Memory B cell (primary cell): ENCODE measurements at regions not wholly inside any gene's neighbourhood (a gene's known extent, or its start where the extent isn't known, plus 50 kb on each side); places are given as distances from the start of the nearest gene placed in this dataset.

ENCODE experiments used
- ATAC-seq: fragments of 150-1000 bp; cut with Tn5 transposase; 2 replicates; pipeline ENCODE4 v1.10.0; 2021; ENCODE audit warnings: low read depth, mild to moderate bottlenecking, moderate library complexity
- DNase-seq, 2 donors: peaks; one replicate each; pipeline ENCODE4 v3.0.0; 2022; ENCODE audit warnings: low spot score in 2 of 2
- H3K27ac Mint-ChIP-seq: one replicate; pipeline ENCODE4 v1.8.0; 2022; ENCODE audit warnings: mild to moderate bottlenecking, moderate library complexity, mixed read lengths
- H3K27me3 Mint-ChIP-seq: one replicate; pipeline ENCODE4 v1.8.0; 2022; ENCODE audit warnings: mixed read lengths
- H3K36me3 Mint-ChIP-seq: one replicate; pipeline ENCODE4 v1.8.0; 2022; ENCODE audit warnings: mild to moderate bottlenecking, mixed read lengths
- H3K4me1 Mint-ChIP-seq: one replicate; pipeline ENCODE4 v1.8.0; 2022; ENCODE audit warnings: mixed read lengths
- H3K4me3 Mint-ChIP-seq: one replicate; pipeline ENCODE4 v1.8.0; 2022; ENCODE audit warnings: mild to moderate bottlenecking, moderate library complexity, mixed read lengths
- H3K9me3 Mint-ChIP-seq: one replicate; pipeline ENCODE4 v1.8.0; 2022; ENCODE audit warnings: mixed read lengths

DNA sequence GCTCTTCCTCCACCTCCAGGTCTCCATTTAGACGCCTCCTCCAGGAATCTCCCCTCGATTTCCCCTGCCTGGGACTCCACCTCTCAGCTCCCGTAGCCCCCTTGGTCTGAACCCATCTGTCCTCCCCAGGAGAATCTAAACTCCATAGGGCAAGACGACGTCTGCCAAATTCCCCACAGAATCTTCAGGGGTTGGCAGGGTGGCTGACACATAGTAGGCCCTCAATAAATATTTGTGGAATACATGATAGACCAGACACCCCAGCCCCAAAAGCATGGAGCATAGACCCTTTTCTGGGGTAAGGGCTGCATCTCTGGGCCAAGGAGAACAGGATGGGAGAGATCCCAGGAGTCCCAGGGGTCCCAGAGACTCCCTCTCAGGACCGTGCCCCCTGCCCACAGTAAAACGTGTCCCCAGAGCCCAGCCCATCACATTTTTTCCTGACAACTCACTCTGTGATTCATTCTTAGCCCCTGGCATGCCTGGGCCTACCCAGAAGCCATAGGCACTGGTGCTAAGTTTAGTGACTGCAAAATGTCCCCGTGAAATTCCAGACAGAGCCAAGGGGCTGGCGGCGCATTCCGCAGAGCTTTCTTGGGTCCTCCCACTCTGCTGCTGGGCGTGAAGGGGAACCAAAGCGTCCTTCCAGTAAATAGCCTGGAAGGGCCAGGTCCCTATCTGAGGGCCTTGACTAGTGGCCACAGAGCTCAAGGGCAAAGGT is 78.0 kb upstream of the SLC6A6 start:
- Mint-ChIP-seq H3K27me3 (peaks cover 9% of the 10 kb centered on the region), H3K9me3 (peaks cover 8% of the 10 kb centered on the region), H3K27ac (no peak overlapping the region), H3K36me3 (peaks cover 3% of the 10 kb centered on the region), H3K4me3 (no peak overlapping the region), H3K4me1 (peaks cover 1% of the 10 kb centered on the region)
- DNase-seq (no peak), ATAC-seq (no peak)

- no peak for DNase-seq
- no peak overlapping the region for H3K27ac Mint-ChIP-seq
- H3K4me3 Mint-ChIP-seq, result no peak overlapping the region
- peaks cover 4% of the 10 kb centered on the region for H3K9me3 Mint-ChIP-seq
- no peaks in the 10 kb centered on the region for H3K36me3 Mint-ChIP-seq
- ATAC-seq, result no peak
- H3K27me3 Mint-ChIP-seq, result peaks cover 13% of the 10 kb centered on the region
- peaks cover 3% of the 10 kb centered on the region for H3K4me1 Mint-ChIP-seq
These were observed 74.0 kb upstream of the SLC6A6 start for GRCh38 chr3:14328422-14328821.

DNA sequence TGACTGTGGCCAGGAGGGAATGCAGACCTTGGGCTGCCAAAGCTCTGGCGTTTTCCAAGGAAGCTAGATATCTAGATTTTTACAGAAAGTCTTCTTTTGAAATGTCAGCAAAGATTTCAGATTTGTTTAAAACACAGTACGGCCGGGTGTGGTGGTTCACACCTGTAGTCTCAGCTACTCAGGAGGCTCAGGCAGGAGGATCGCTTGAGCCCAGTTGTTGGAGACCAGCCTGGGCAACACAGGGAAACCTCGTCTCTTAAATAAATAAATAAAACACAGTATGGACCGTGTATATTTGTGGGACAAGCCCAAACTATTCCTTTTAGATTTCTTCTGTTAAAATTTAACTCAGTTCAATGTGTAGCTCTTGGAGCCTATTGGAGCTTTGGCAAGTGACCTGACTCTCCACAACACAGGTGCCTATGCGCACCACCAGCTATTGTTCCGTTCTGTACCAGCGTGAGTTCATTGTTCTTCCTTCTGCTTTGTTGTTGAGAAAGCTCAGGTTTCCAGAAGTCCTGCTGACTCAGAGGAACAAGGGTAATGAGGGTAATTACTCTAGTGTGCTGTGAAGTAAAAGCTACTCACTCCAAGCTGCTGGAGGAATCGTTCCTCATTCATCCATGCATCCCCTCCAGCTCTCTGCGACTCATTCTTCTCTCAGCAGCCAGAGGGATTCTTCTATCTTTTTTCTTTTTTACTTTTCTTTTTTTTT is 73.1 kb upstream of the SLC6A6 start:
- Mint-ChIP-seq H3K36me3 (no peaks in the 10 kb centered on the region), H3K4me3 (no peak overlapping the region), H3K27me3 (peaks cover 11% of the 10 kb centered on the region), H3K9me3 (peaks cover 4% of the 10 kb centered on the region), H3K4me1 (peaks cover 3% of the 10 kb centered on the region), H3K27ac (no peak overlapping the region)
- ATAC-seq, result no peak
- DNase-seq, result no peak

- Mint-ChIP-seq H3K4me1 (peaks cover 3% of the 10 kb centered on the region), H3K27me3 (peaks cover 13% of the 10 kb centered on the region), H3K4me3 (no peak overlapping the region), H3K9me3 (peaks cover 4% of the 10 kb centered on the region), H3K27ac (no peak overlapping the region), H3K36me3 (no peaks in the 10 kb centered on the region)
- no peak for DNase-seq
- no peak for ATAC-seq
These were observed 72.6 kb upstream of the SLC6A6 start for GRCh38 chr3:14329842-14330241.

GRCh38 chr3:14330508-14330907 is 71.9 kb upstream of the SLC6A6 start:
- Mint-ChIP-seq H3K4me1 (peaks cover 3% of the 10 kb centered on the region), H3K27me3 (peaks cover 10% of the 10 kb centered on the region), H3K27ac (no peak overlapping the region), H3K36me3 (no peaks in the 10 kb centered on the region), H3K4me3 (no peak overlapping the region), H3K9me3 (peaks cover 4% of the 10 kb centered on the region)
- no peak for ATAC-seq
- DNase-seq, result no peak

- Mint-ChIP-seq H3K4me3 (no peak overlapping the region), H3K27me3 (peaks cover 10% of the 10 kb centered on the region), H3K4me1 (peaks cover 3% of the 10 kb centered on the region), H3K9me3 (peaks cover 4% of the 10 kb centered on the region), H3K27ac (no peak overlapping the region), H3K36me3 (no peaks in the 10 kb centered on the region)
- ATAC-seq (no peak), DNase-seq (no peak)
These were observed 71.2 kb upstream of the SLC6A6 start for GRCh38 chr3:14331251-14331650.

DNA sequence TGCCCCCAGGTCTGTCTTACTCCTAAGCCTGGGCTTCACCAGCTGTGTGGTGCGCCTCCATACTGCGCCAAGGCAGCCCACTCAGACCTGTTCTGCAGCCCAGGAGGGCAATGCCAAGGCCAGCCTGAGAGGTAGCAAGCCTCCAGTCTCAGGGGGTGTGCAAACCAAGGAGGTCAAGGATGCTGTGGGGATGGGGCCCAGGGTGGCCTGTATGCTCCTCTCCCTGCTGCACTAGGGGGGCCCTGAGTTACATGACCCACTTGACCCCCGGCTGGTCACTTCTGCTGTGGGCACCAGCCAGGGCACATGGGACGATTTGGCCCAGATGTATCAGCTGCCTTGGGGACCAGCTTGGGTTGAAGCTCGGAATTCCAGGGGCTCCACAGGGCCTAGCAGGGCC is 70.0 kb upstream of the SLC6A6 start:
- ATAC-seq (no peak), DNase-seq (no peak)
- no peak overlapping the region for H3K4me3 Mint-ChIP-seq
- H3K4me1 Mint-ChIP-seq, result peaks cover 3% of the 10 kb centered on the region
- H3K36me3 Mint-ChIP-seq, result no peaks in the 10 kb centered on the region
- H3K9me3 Mint-ChIP-seq, result peaks cover 4% of the 10 kb centered on the region
- peaks cover 15% of the 10 kb centered on the region for H3K27me3 Mint-ChIP-seq
- no peak overlapping the region for H3K27ac Mint-ChIP-seq

DNA sequence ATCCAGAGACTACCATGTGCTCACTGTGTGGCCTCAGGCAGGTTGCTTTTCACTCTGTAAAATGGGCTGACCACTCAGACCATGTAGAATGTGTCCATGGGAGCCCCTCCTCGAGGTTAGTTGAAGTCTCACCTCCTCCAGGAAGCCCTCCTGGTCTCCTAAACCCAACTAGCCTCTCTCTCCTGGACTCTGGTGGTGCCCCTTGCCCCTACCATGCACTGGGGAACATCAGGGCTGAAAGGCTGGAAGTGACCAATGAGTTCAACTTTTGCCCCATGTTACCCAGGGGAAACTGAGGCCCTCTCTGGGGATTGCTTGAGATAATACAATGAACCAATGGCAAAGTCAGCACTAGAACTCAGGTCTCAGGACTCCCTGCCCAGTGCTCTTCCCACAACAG is 69.2 kb upstream of the SLC6A6 start:
- Mint-ChIP-seq H3K27ac (no peak overlapping the region), H3K4me3 (no peak overlapping the region), H3K9me3 (peaks cover 4% of the 10 kb centered on the region), H3K4me1 (peaks cover 3% of the 10 kb centered on the region), H3K27me3 (peaks cover 15% of the 10 kb centered on the region), H3K36me3 (no peaks in the 10 kb centered on the region)
- DNase-seq, result no peak
- ATAC-seq, result no peak

DNA sequence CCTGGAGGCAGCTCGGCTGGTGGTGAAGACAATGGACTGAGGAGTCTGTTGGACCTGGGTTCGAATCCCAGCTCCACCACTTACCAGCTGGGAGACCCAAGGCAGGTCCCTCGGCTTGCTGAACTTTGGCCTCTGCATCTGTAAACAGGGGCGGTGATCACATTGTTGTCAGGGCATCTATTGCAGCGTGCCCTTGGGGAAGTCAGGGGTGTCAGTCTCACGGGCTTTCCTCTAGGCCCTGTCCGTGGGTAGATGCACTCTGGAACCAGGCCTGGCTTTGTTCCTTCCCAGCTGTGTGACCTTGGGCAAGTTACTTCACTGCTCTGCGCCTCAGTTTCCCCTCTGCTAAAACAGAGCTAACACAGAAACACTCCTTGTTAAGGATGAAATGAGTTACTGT is 68.8 kb upstream of the SLC6A6 start:
- Mint-ChIP-seq H3K27me3 (peaks cover 11% of the 10 kb centered on the region), H3K4me1 (peaks cover 3% of the 10 kb centered on the region), H3K36me3 (no peaks in the 10 kb centered on the region), H3K4me3 (no peak overlapping the region), H3K27ac (no peak overlapping the region), H3K9me3 (peaks cover under 1% of the 10 kb centered on the region)
- ATAC-seq, result no peak
- no peak for DNase-seq

DNA sequence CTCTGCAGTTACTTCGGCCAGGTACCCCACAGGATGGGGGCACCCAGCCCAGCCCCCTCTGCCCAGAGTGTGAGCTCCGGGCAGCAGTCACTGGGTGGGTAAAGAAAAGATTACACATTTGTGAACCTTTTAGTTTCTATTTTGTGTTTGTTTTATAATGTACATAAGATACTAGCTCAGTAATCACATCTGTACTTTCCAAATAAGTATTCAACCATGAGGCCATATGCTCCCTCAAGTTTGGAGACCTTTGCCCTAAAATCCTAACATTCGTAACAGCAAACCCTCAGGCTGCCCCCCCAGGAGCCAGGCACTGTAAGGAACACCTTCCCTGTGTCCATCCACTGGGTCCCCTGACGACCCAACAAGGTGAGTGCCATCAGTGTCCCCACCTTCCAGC is 68.3 kb upstream of the SLC6A6 start:
- DNase-seq (no peak), ATAC-seq (no peak)
- Mint-ChIP-seq H3K27me3 (peaks cover 11% of the 10 kb centered on the region), H3K27ac (no peak overlapping the region), H3K9me3 (no peaks in the 10 kb centered on the region), H3K36me3 (no peaks in the 10 kb centered on the region), H3K4me3 (no peak overlapping the region), H3K4me1 (peaks cover 3% of the 10 kb centered on the region)

DNA sequence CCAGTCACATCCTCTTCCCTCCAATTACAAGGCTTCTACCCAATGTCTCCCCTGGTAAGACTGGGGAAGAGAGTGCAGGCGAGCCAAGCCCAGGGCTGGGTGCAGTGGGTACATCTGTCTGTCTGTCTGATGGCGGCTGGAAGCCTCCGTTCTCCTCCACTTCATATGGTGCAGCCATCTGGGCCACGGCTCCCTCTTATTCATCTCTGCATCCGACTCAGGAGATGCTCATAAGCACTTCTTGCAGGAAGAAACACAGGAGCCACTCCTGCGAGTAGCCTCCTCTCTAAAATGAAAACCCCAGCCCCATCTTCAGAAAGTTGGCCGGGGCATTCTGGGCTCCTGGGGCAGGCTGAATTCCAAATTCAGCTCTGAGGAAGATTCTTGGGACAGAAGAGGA is 67.5 kb upstream of the SLC6A6 start:
- DNase-seq (no peak), ATAC-seq (no peak)
- H3K9me3 Mint-ChIP-seq, result no peaks in the 10 kb centered on the region
- peaks cover 14% of the 10 kb centered on the region for H3K27me3 Mint-ChIP-seq
- H3K27ac Mint-ChIP-seq, result no peak overlapping the region
- peaks cover 5% of the 10 kb centered on the region for H3K4me1 Mint-ChIP-seq
- H3K4me3 Mint-ChIP-seq, result no peak overlapping the region
- no peaks in the 10 kb centered on the region for H3K36me3 Mint-ChIP-seq

GRCh38 chr3:14335774-14336748 is 66.3 kb upstream of the SLC6A6 start:
- Mint-ChIP-seq H3K4me1 (peaks cover 2% of the 10 kb centered on the region), H3K27me3 (peaks cover 10% of the 10 kb centered on the region), H3K36me3 (no peaks in the 10 kb centered on the region), H3K4me3 (no peak overlapping the region), H3K27ac (no peak overlapping the region), H3K9me3 (no peaks in the 10 kb centered on the region)
- ATAC-seq, result no peak
- DNase-seq, result no peak

DNA sequence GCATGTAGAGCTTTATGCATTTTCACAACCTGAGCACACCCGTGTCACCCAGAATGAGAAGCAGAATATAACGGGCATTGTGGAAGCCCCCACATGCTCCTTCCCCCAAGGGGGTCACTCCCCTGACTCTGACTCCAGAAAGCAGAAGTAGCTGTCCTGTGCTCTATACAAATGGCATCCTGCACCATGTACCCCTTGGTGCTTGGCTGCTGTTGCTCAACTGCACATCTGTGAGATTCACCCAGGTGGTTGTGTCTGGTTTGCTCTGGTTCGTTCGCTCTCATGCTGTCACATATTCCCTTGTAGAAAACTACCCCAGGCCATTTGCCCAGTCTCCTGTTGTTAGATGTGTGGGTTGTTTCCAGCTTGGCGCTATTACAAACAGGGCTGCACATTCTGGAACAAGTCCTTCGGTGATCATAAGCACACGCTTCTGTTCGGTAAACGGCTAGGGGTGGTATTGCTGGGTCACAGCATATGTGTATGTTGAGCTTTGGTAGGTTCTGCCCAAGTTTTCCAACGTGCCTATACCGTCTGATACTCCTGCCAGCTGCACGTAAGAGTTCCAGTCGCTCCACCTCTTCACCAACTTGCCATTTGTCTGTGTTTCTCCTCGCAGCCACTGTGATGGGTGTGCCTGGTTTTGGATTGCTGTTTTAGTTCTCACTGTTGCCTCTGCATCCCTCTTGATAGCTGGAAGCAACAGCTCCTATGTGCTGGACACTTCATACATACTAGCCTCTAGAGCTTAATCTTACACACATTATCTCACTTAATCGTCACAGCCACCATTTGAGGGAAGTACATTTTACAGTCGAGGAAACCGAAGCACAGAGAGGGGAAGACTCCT is 65.4 kb upstream of the SLC6A6 start:
- Mint-ChIP-seq H3K36me3 (no peaks in the 10 kb centered on the region), H3K9me3 (no peaks in the 10 kb centered on the region), H3K4me3 (no peak overlapping the region), H3K27me3 (peaks cover 10% of the 10 kb centered on the region), H3K4me1 (peaks cover 2% of the 10 kb centered on the region), H3K27ac (no peak overlapping the region)
- ATAC-seq, result no peak
- no peak for DNase-seq
